PC-9 (cell line): ENCODE measurements at regions not wholly inside any gene's neighbourhood (a gene's known extent, or its start where the extent isn't known, plus 50 kb on each side); places are given as distances from the start of the nearest gene placed in this dataset.

Experiments
- BruUV-seq: library from RNA; stranded (reverse); fragments of 400-500 nt; replicated peaks from 2 replicates; lab custom pipeline; 2021; lab: Mats Ljungman, UMichigan
- CTCF ChIA-PET: fragments of 300-600 bp; sonication (Branson Sonifier 250); formaldehyde crosslinking; loops from one replicate; lab custom pipeline; 2022; ENCODE audit warnings: antibody characterized with exemption; lab: Charles Lee
- POLR2A ChIA-PET: fragments of 300-600 bp; sonication (Branson Sonifier 250); formaldehyde crosslinking; loops from one replicate; lab custom pipeline; 2022; ENCODE audit warnings: antibody characterized with exemption; ENCODE audit not compliant: unreplicated experiment; lab: Charles Lee
- DNase-seq, 2 experiments: peaks; one replicate each; pipeline versions ENCODE4 v3.0.0 to v3.0.0-alpha.2; 2015 to 2022; ENCODE audit warnings: mixed read lengths in 1 of 2
- H2AFZ ChIP-seq: fragments of 200-600 bp; sonication (generic); 2 replicates; pipeline ENCODE4 v1.8.1; 2017; ENCODE audit warnings: antibody characterized with exemption
- H3F3A ChIP-seq: fragments of 200-600 bp; sonication (generic); 2 replicates; pipeline ENCODE4 v1.8.1; 2017; ENCODE audit warnings: antibody characterized with exemption, mild to moderate bottlenecking, low read depth; ENCODE audit not compliant: insufficient read depth
- H3K27ac ChIP-seq: fragments of 200-600 bp; sonication (generic); 2 replicates; pipeline ENCODE4 v1.6.1; 2016; ENCODE audit warnings: mixed run types
- H3K27me3 ChIP-seq: fragments of 200-600 bp; sonication (generic); 2 replicates; pipeline ENCODE4 v1.6.1; 2016; ENCODE audit warnings: low read depth, mixed run types; ENCODE audit not compliant: insufficient read depth
- H3K36me3 ChIP-seq: fragments of 200-600 bp; sonication (generic); 2 replicates; pipeline ENCODE4 v1.6.1; 2016; ENCODE audit warnings: low read depth, mixed run types
- H3K4me1 ChIP-seq: fragments of 200-600 bp; sonication (generic); replicated peaks from 2 replicates; pipeline ENCODE4 v1.6.1; 2016; ENCODE audit warnings: mixed run types; ENCODE audit not compliant: insufficient read depth
- H3K4me2 ChIP-seq: fragments of 200-600 bp; sonication (generic); 2 replicates; pipeline ENCODE4 v1.6.1; 2017; ENCODE audit warnings: mixed run types
- H3K4me3 ChIP-seq: fragments of 200-600 bp; sonication (generic); 2 replicates; pipeline ENCODE4 v1.6.1; 2016; ENCODE audit warnings: mixed run types
- H3K79me2 ChIP-seq: fragments of 200-600 bp; sonication (generic); 2 replicates; pipeline ENCODE4 v1.6.1; 2017; ENCODE audit warnings: low read depth, mixed run types
- H3K9me2 ChIP-seq: fragments of 200-600 bp; sonication (generic); 2 replicates; pipeline ENCODE4 v1.8.1; 2017; ENCODE audit warnings: mild to moderate bottlenecking; ENCODE audit not compliant: insufficient read depth
- H3K9me3 ChIP-seq: fragments of 200-600 bp; sonication (generic); 2 replicates; pipeline ENCODE4 v1.8.1; 2016; ENCODE audit warnings: low read depth; ENCODE audit not compliant: insufficient read depth
- H4K20me1 ChIP-seq: fragments of 200-600 bp; sonication (generic); 2 replicates; pipeline ENCODE4 v1.8.1; 2017; ENCODE audit not compliant: insufficient read depth
- CTCF ChIP-seq: fragments of 200-600 bp; sonication (generic); conservative IDR thresholded peaks from 2 replicates; pipeline ENCODE4 v1.6.1; 2017; ENCODE audit warnings: mixed run types, antibody characterized with exemption, mild to moderate bottlenecking, moderate library complexity
- EZH2 ChIP-seq: fragments of 200-600 bp; sonication (generic); IDR thresholded peaks from 2 replicates; pipeline ENCODE4 v1.8.0; 2017; ENCODE audit warnings: antibody characterized with exemption, low read depth
- intact Hi-C: fragments of 100-400 bp; cut with micrococcal nuclease; formaldehyde crosslinking; loops from one replicate; pipeline ENCODE4 v1.10.0; 2022; ENCODE audit not compliant: unreplicated experiment

DNA sequence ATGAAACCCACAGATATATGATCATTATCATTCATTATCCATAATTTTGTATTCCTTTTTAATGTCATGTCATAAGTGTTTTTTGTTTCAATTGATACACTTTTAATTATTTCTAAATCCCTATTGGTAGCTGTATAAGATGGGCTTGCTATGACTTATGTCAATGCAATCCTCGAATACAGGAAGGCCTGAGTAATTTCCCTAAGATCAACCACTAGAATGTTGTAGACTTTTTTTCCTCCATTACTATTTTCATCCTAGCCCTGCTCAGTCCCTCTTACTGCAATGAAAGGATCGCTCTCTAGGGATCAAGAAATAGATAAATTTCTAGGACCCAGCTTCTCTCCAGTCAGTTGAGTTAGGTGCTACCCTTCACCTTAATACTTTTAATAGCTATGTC is 186.3 kb downstream of the KCNE4 start:
- Histone ChIP-seq H3K9me2 (no peaks in the 10 kb centered on the region), H3F3A (no peaks in the 10 kb centered on the region), H3K4me2 (no peak overlapping the region), H3K4me1 (no peaks in the 10 kb centered on the region), H3K36me3 (no peaks in the 10 kb centered on the region), H3K27me3 (no peaks in the 10 kb centered on the region), H3K9me3 (no peaks in the 10 kb centered on the region), H3K4me3 (no peak overlapping the region), H2AFZ (no peak overlapping the region), H3K79me2 (no peaks in the 10 kb centered on the region), H3K27ac (no peak overlapping the region), H4K20me1 (no peaks in the 10 kb centered on the region)
- intact Hi-C loops: no loop called here
- no peak for TF ChIP-seq EZH2
- no peak for TF ChIP-seq CTCF
- no peak for DNase-seq
- ChIA-PET POLR2A (no interaction called here), CTCF (interaction anchor here (1.4 kb wide), 1 partner anchor 9 kb away, joined by 4 read pairs; no protein-coding TSS in a partner anchor)
- no TSS peak for BruUV-seq

GRCh38 chr2:223243233-223243632 is 191.2 kb downstream of the KCNE4 start:
- TF ChIP-seq CTCF: no peak
- no peak for TF ChIP-seq EZH2
- no peak for DNase-seq
- intact Hi-C loops: loop anchor here (10.0 kb wide), 1 partner anchor 1042 kb away; no protein-coding TSS in a partner anchor
- H3K36me3 ChIP-seq: no peaks in the 10 kb centered on the region
- H3K9me3 ChIP-seq: no peaks in the 10 kb centered on the region
- H3K4me3 ChIP-seq: no peak overlapping the region
- H3K9me2 ChIP-seq: no peaks in the 10 kb centered on the region
- BruUV-seq: no TSS peak
- no peak overlapping the region for H2AFZ ChIP-seq
- no peak overlapping the region for H3K4me2 ChIP-seq
- no peaks in the 10 kb centered on the region for H4K20me1 ChIP-seq
- no peaks in the 10 kb centered on the region for H3K27me3 ChIP-seq
- ChIA-PET POLR2A (no interaction called here), CTCF (interaction anchor here (0.7 kb wide), 1 partner anchor 319 kb away, joined by 3 read pairs; no protein-coding TSS in a partner anchor)
- no peaks in the 10 kb centered on the region for H3F3A ChIP-seq
- no peaks in the 10 kb centered on the region for H3K79me2 ChIP-seq
- H3K27ac ChIP-seq: no peak overlapping the region
- no peaks in the 10 kb centered on the region for H3K4me1 ChIP-seq

DNA sequence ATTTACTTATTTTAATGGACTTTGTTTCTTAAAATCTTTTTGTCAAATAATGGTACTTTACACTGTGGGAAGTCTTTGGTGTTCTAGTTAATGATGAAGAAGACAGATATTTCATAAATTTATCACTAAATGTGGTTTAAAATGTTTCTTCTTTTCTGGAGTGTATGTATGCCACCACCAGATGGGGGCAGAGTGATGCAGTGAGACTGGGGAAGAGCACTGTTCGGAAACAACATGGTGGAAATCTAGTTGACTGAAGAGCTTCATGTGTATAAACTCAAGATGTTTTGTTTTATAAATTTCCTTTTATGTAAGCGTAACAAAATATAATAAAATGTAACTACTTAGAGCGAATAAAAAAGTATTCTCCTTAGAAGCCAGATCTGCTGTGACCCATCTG is 195.1 kb downstream of the KCNE4 start:
- CTCF ChIA-PET: interaction anchor here (0.6 to 1.6 kb wide), 8 partner anchors 9 to 551 kb away, joined by 3 to 14 read pairs (median 4); partner anchors contain the start of gene SCG2
- Histone ChIP-seq H3K4me3 (no peak overlapping the region), H3K27ac (no peak overlapping the region), H3K36me3 (no peaks in the 10 kb centered on the region), H3K4me1 (no peaks in the 10 kb centered on the region), H4K20me1 (no peaks in the 10 kb centered on the region), H2AFZ (no peak overlapping the region), H3K9me2 (no peaks in the 10 kb centered on the region), H3F3A (no peaks in the 10 kb centered on the region), H3K9me3 (no peaks in the 10 kb centered on the region), H3K27me3 (no peaks in the 10 kb centered on the region), H3K4me2 (no peak overlapping the region), H3K79me2 (no peaks in the 10 kb centered on the region)
- no peak for TF ChIP-seq EZH2
- TF ChIP-seq CTCF: peak; percentile 93
- intact Hi-C loops: loop anchor here (1.0 to 10.0 kb wide), 7 partner anchors 265 to 1038 kb away; partner anchors contain the start of gene SCG2
- BruUV-seq: no TSS peak
- DNase-seq: peak in 1 of 2 experiments; percentile 47
- POLR2A ChIA-PET: no interaction called here
